ENCODE measurements at regions not wholly inside any gene's neighbourhood (a gene's known extent, or its start where the extent isn't known, plus 50 kb on each side); places are given as distances from the start of the nearest gene placed in this dataset.

DNA sequence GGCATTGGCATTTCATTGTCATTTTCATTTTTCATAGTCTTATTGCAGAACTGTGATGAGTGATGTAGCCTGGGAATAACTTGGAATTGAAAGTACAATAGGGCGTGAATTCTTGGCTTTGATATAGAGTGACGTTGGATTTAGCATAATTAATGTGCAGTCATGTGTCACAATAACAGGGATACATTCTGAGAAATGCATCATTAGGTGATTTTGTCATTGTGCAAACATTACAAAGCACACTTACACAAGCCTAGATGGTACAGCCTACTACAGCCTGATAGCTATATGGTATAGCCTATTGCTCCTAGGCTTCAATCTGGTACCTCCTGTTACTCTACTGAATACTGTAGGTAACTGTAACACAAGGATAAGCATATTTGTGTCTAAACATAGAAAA is 300.8 kb downstream of the DTHD1 start:
- Histone ChIP-seq H3K27ac (no peak overlapping the region), H3K36me3 (no peaks in the 10 kb centered on the region), H3K4me1 (no peaks in the 10 kb centered on the region), H3K27me3 (no peaks in the 10 kb centered on the region), H3K9me3 (no peaks in the 10 kb centered on the region), H3K4me3 (no peak overlapping the region)
- ATAC-seq (ENCODE audit: low FRiP score in 2 of 2) (no peak), DNase-seq (no peak)
- no peak for TF ChIP-seq POLR2AphosphoS5 (IDR thresholded peaks at IDR 0.05)
- no peak for TF ChIP-seq EP300 (IDR thresholded peaks at IDR 0.05)
- TF ChIP-seq, protein P1, sequence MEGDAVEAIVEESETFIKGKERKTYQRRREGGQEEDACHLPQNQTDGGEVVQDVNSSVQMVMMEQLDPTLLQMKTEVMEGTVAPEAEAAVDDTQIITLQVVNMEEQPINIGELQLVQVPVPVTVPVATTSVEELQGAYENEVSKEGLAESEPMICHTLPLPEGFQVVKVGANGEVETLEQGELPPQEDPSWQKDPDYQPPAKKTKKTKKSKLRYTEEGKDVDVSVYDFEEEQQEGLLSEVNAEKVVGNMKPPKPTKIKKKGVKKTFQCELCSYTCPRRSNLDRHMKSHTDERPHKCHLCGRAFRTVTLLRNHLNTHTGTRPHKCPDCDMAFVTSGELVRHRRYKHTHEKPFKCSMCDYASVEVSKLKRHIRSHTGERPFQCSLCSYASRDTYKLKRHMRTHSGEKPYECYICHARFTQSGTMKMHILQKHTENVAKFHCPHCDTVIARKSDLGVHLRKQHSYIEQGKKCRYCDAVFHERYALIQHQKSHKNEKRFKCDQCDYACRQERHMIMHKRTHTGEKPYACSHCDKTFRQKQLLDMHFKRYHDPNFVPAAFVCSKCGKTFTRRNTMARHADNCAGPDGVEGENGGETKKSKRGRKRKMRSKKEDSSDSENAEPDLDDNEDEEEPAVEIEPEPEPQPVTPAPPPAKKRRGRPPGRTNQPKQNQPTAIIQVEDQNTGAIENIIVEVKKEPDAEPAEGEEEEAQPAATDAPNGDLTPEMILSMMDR (IDR thresholded peaks at IDR 0.05) = no peak
- TF ChIP-seq POLR2A (IDR thresholded peaks at IDR 0.05) = no peak
- WGBS, 2 donors = 79 to 84% methylated on average over 2 of the region's 2 CpGs

DNA sequence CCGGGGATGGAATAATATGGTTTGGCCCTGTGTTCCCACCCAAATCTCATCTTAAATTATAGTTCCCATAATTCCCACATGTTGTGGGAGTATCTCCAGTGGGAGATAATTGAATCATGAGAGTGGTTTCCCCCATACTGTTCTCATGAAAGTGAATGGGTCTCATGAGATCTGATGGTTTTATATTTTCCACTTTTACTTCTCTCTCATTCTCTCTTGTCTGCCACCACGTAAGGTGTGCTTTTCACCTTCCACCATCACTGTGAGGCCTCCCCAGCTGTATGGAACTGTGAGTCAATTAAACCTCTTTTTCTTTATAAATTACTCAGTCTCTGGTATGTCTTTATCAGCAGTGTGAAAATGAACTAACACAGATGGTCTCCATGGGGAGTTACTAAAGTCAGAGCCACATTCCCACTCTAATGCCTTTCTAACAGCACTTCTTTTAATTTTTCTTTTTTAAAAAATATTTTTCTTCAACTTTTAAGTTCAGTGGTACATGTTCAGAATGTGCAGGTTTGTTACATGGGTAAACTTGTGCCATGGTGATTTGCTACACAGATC is 306.6 kb downstream of the DTHD1 start:
- Histone ChIP-seq H3K9me3 (peaks cover 0 to 5% (median 0%) of the 10 kb centered on the region in 4 donors), H3K4me1 (no peaks in the 10 kb centered on the region), H3K27me3 (no peaks in the 10 kb centered on the region), H3K4me3 (no peak overlapping the region), H3K27ac (no peak overlapping the region), H3K36me3 (no peaks in the 10 kb centered on the region)
- WGBS, 2 donors = 92 to 95% methylated on average over 2 of the region's 2 CpGs
- ATAC-seq (ENCODE audit: low FRiP score in 2 of 2) (no peak), DNase-seq (no peak)
- TF ChIP-seq, protein P1 (IDR thresholded peaks at IDR 0.05) = no peak
- TF ChIP-seq POLR2A (IDR thresholded peaks at IDR 0.05) (no peak), EP300 (IDR thresholded peaks at IDR 0.05) (no peak), POLR2AphosphoS5 (IDR thresholded peaks at IDR 0.05) (no peak)

DNA sequence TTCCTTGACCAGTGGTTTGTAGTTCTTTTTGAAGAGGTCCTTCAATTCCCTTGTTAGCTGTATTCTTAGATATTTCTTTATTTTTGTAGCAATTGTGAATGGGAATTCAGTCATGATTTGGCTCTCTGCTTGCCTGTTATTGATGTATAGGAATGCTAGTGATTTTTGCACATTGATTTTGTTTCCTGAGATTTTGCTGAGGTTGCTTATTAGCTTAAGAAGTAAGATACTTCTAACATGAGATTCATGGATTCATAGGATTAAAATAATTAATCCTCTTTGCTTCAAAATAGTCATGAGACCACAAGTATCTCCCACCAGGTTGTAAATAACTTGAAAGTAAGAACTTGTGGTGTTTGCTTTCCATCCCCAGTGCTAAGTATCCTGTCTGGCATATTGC is 308.9 kb downstream of the DTHD1 start:
- DNase-seq (no peak), ATAC-seq (ENCODE audit: low FRiP score in 2 of 2) (no peak)
- no peak overlapping the region for H3K27ac ChIP-seq
- H3K27me3 ChIP-seq = no peaks in the 10 kb centered on the region
- H3K4me1 ChIP-seq = no peaks in the 10 kb centered on the region
- TF ChIP-seq POLR2AphosphoS5 (IDR thresholded peaks at IDR 0.05) (no peak), EP300 (IDR thresholded peaks at IDR 0.05) (no peak), POLR2A (IDR thresholded peaks at IDR 0.05) (no peak)
- TF ChIP-seq, protein P1 (IDR thresholded peaks at IDR 0.05) = no peak
- H3K9me3 ChIP-seq = peaks cover 0 to 5% (median 0%) of the 10 kb centered on the region in 4 donors
- no peak overlapping the region for H3K4me3 ChIP-seq
- H3K36me3 ChIP-seq = no peaks in the 10 kb centered on the region

DNA sequence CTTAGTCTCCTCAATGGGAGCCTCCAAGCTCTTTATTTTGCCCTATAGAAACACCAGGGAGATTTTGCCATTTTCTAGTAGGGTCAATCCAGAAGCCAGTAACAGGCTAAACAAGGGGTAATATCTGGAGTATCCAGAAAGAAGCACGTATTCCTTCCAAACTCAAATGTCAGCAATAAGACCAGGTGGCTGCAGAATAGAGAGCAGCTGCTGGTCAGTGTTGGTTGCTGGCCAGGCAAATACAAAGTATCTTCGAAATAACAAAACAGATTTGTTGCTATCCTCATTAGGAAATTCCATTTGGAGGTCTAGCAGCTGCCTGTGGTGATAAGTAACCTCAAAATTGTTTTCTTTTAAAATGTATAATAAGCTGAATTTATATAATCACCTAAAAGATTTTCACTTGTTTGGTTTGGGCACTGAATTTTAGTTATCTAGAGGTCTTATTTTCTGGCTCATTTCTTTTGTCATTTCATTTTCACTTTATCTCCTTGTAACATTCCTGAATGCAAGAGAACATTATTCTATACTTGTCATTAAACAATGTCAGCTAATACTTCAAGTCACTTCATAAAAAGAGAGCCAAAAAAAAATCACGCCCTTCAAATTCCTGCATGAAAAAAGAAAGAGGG is 320.6 kb downstream of the DTHD1 start:
- TF ChIP-seq POLR2A (IDR thresholded peaks at IDR 0.05) (no peak), POLR2AphosphoS5 (IDR thresholded peaks at IDR 0.05) (no peak), EP300 (IDR thresholded peaks at IDR 0.05) (no peak)
- TF ChIP-seq, protein P1 (IDR thresholded peaks at IDR 0.05) = no peak
- no peaks in the 10 kb centered on the region for H3K27me3 ChIP-seq
- 36 to 55% methylated on average over 3 of the region's 3 CpGs for WGBS, 2 donors
- DNase-seq (no peak), ATAC-seq (ENCODE audit: low FRiP score in 2 of 2) (no peak)
- H3K9me3 ChIP-seq = peaks cover 0 to 4% (median 0%) of the 10 kb centered on the region in 4 donors
- H3K27ac ChIP-seq = no peak overlapping the region
- H3K4me3 ChIP-seq = no peak overlapping the region
- H3K36me3 ChIP-seq = no peaks in the 10 kb centered on the region
- H3K4me1 ChIP-seq = peaks cover 0 to 2% (median 0%) of the 10 kb centered on the region in 4 donors

DNA sequence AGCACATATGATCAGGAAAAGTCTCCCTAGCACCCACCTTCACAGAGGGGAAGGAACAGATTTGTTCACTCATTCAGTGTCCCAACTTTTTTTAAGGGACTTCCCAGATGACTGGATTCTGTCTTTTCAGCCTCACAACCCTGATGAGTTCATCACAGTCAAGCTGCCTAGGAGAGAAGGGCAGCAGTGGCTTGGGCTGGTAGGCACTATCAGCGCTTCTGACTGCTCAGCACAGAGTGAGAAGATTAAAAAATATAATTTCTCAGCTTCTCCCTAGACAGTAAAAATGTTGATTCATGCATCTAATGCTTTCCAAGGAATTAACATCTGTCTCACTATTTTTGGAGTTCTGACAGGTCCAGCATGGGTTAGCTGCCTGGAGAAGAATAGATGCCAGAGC is 328.2 kb downstream of the DTHD1 start:
- H3K9me3 ChIP-seq = peaks cover 0 to 6% (median 2%) of the 10 kb centered on the region in 4 donors
- H3K4me1 ChIP-seq = no peaks in the 10 kb centered on the region
- TF ChIP-seq, protein P1 (IDR thresholded peaks at IDR 0.05) = no peak
- no peak for TF ChIP-seq POLR2AphosphoS5 (IDR thresholded peaks at IDR 0.05)
- TF ChIP-seq POLR2A (IDR thresholded peaks at IDR 0.05) = no peak
- no peak for TF ChIP-seq EP300 (IDR thresholded peaks at IDR 0.05)
- no peaks in the 10 kb centered on the region for H3K36me3 ChIP-seq
- no peak overlapping the region for H3K27ac ChIP-seq
- ATAC-seq (ENCODE audit: low FRiP score in 2 of 2) = peak in 1 of 2 donors; percentile 36
- WGBS, 2 donors = 44 to 67% methylated on average over 1 of the region's 1 CpG
- no peaks in the 10 kb centered on the region for H3K27me3 ChIP-seq
- no peak for DNase-seq
- no peak overlapping the region for H3K4me3 ChIP-seq
